Suprapubic skin (tissue), 4 donors: ENCODE measurements at regions not wholly inside any gene's neighbourhood (a gene's known extent, or its start where the extent isn't known, plus 50 kb on each side); places are given as distances from the start of the nearest gene placed in this dataset.

Experiments
- POLR2A ChIP-seq, 2 donors: fragments of 450-650 bp; IDR thresholded peaks; one replicate each; pipeline ENCODE4 v1.6.1; 2017; ENCODE audit warnings: antibody characterized with exemption in 2 of 2, mild to moderate bottlenecking in 2 of 2, moderate library complexity in 2 of 2
- POLR2AphosphoS5 ChIP-seq, 3 donors: sonication (generic); formaldehyde crosslinking; IDR thresholded peaks; one replicate each; pipeline ENCODE4 v1.6.1; 2017; ENCODE audit warnings: antibody characterized with exemption in 3 of 3
- TF ChIP-seq, protein P1 (sequence below), 2 donors: fragments of 200-600 bp in 1 of 2; fragments of 450-650 bp in 1 of 2; sonication (generic) in 1 of 2; IDR thresholded peaks; one replicate each; pipeline ENCODE4 v1.5.1; 2016 to 2019; ENCODE audit warnings: antibody characterized with exemption in 2 of 2, mild to moderate bottlenecking in 1 of 2, moderate library complexity in 1 of 2

DNA sequence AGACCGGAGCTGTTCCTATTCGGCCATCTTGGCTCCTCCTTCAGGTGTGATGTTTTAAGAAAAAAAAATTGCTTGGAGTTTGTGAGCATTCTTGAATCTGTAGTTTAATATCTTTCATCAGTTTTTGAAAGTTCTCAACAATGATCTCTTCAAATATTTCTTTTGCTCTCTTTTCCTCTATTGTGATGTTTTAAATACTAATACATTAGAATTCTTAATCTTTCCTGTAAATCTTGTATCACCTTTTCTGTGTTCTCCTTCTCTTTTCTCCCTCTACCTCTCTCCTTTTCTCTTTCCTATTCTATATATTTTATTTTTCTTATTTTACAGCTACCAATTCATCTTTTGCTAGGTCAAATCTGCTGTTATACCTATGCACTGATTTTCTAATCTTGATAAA lies 212.3 kb downstream of the RPS12 start:
- no peak for TF ChIP-seq POLR2A (IDR thresholded peaks at IDR 0.05)
- TF ChIP-seq, protein P1, sequence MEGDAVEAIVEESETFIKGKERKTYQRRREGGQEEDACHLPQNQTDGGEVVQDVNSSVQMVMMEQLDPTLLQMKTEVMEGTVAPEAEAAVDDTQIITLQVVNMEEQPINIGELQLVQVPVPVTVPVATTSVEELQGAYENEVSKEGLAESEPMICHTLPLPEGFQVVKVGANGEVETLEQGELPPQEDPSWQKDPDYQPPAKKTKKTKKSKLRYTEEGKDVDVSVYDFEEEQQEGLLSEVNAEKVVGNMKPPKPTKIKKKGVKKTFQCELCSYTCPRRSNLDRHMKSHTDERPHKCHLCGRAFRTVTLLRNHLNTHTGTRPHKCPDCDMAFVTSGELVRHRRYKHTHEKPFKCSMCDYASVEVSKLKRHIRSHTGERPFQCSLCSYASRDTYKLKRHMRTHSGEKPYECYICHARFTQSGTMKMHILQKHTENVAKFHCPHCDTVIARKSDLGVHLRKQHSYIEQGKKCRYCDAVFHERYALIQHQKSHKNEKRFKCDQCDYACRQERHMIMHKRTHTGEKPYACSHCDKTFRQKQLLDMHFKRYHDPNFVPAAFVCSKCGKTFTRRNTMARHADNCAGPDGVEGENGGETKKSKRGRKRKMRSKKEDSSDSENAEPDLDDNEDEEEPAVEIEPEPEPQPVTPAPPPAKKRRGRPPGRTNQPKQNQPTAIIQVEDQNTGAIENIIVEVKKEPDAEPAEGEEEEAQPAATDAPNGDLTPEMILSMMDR (IDR thresholded peaks at IDR 0.05), result no peak
- TF ChIP-seq POLR2AphosphoS5 (IDR thresholded peaks at IDR 0.05), result no peak
